ENCODE measurements at regions not wholly inside any gene's neighbourhood (a gene's known extent, or its start where the extent isn't known, plus 50 kb on each side); places are given as distances from the start of the nearest gene placed in this dataset.

DNA sequence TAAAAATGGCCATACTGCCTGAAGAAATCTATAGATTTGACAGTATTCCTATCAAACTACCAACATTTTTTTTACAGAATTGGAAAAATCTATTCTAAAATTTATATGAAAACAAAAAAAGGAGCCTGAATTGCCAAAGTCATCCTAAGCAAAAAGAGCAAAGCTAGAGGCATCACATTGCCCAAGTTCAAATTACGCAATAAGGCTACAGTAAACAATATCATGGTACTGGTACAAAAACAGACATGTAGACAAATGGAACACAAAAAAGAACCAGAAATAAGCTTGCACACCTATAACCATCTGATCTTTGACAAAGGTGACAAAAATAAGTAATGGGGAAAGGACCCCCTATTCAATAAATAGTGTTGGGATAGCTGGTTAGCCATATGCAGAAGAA is 50.2 kb upstream of the THSD7B start:
- WGBS (ENCODE audit: extremely low coverage, insufficient read length, low lambda C conversion rate): no CpG with 5 or more reads among the region's 1 CpG
- H3K4me2 ChIP-seq (ENCODE audit: insufficient read depth, insufficient read length, low read length): no peak overlapping the region
- no peaks in the 10 kb centered on the region for H3K79me1 ChIP-seq (ENCODE audit: insufficient read depth, low read depth, low read length, poor library complexity, severe bottlenecking)
- H3K9me3 ChIP-seq (ENCODE audit: control insufficient read depth, low read depth, low read length): no peaks in the 10 kb centered on the region
- no peaks in the 10 kb centered on the region for H3K79me2 ChIP-seq (ENCODE audit: insufficient read depth, low read length)
- no peak overlapping the region for H2BK5ac ChIP-seq (ENCODE audit: insufficient read length, low read length)
- no peak overlapping the region for H3K9ac ChIP-seq (ENCODE audit: extremely low read depth, insufficient read length, low read length)
- Mint-ChIP-seq H3K4me3 (no peak overlapping the region), H3K36me3 (ENCODE audit: insufficient read depth in 1 of 3, low read depth in 3 of 3) (no peaks in the 10 kb centered on the region), H3K27me3 (ENCODE audit: low read depth) (peaks cover 3% of the 10 kb centered on the region), H3K27ac (no peak overlapping the region), H3K9me3 (no peaks in the 10 kb centered on the region; a peak in 1 of 5 replicates), H3K4me1 (no peaks in the 10 kb centered on the region)
- no peaks in the 10 kb centered on the region for H3K23me2 ChIP-seq (ENCODE audit: insufficient read length, low read depth, low read length, poor library complexity, severe bottlenecking)
- no peak for DNase-seq
- no peak overlapping the region for H2BK15ac ChIP-seq (ENCODE audit: low read depth, low read length)
- no peak overlapping the region for H3K18ac ChIP-seq (ENCODE audit: insufficient read length, low read depth, low read length)
- H3T11ph ChIP-seq (ENCODE audit: low read length): no peak overlapping the region
- no peaks in the 10 kb centered on the region for H4K20me1 ChIP-seq (ENCODE audit: control insufficient read depth, insufficient read depth, insufficient read length)
- H2AFZ ChIP-seq (ENCODE audit: low read length): no peak overlapping the region
- no peak overlapping the region for H2AK5ac ChIP-seq (ENCODE audit: insufficient read length, low read length)
- no peak overlapping the region for H2BK120ac ChIP-seq (ENCODE audit: low read depth, low read length, poor library complexity, severe bottlenecking)
- H3K4me1 ChIP-seq (ENCODE audit: insufficient read depth, low read length): no peaks in the 10 kb centered on the region
- no peak overlapping the region for H2BK20ac ChIP-seq (ENCODE audit: low read depth, low read length, poor library complexity, severe bottlenecking)
- no peak overlapping the region for H3K27ac ChIP-seq (ENCODE audit: insufficient read length, low read depth, low read length)
- H3K4ac ChIP-seq (ENCODE audit: low read depth, low read length): no peak overlapping the region
- H3K23ac ChIP-seq (ENCODE audit: insufficient read length, low read depth, low read length): no peak overlapping the region
- no peak overlapping the region for H4K5ac ChIP-seq (ENCODE audit: insufficient read length, low read depth, low read length)
- TF ChIP-seq, protein P1, sequence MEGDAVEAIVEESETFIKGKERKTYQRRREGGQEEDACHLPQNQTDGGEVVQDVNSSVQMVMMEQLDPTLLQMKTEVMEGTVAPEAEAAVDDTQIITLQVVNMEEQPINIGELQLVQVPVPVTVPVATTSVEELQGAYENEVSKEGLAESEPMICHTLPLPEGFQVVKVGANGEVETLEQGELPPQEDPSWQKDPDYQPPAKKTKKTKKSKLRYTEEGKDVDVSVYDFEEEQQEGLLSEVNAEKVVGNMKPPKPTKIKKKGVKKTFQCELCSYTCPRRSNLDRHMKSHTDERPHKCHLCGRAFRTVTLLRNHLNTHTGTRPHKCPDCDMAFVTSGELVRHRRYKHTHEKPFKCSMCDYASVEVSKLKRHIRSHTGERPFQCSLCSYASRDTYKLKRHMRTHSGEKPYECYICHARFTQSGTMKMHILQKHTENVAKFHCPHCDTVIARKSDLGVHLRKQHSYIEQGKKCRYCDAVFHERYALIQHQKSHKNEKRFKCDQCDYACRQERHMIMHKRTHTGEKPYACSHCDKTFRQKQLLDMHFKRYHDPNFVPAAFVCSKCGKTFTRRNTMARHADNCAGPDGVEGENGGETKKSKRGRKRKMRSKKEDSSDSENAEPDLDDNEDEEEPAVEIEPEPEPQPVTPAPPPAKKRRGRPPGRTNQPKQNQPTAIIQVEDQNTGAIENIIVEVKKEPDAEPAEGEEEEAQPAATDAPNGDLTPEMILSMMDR (conservative IDR thresholded peaks at IDR 0.05): no peak
- no peaks in the 10 kb centered on the region for H3K27me3 ChIP-seq (ENCODE audit: insufficient read depth, low read length)
- H4K8ac ChIP-seq (replicated peaks; ENCODE audit: insufficient read length, low read depth, low read length): no peak overlapping the region
- H3K56ac ChIP-seq (ENCODE audit: insufficient read length, low read depth, low read length): no peak overlapping the region
- no peak overlapping the region for H2BK12ac ChIP-seq (ENCODE audit: insufficient read length, low read depth, low read length)
- no peak overlapping the region for H3K14ac ChIP-seq (ENCODE audit: insufficient read depth, low read length)
- no peak overlapping the region for H4K91ac ChIP-seq (ENCODE audit: insufficient read length, low read depth, low read length)
